ENCODE measurements at regions not wholly inside any gene's neighbourhood (a gene's known extent, or its start where the extent isn't known, plus 50 kb on each side); places are given as distances from the start of the nearest gene placed in this dataset.
"Not testable (repeated sequence)": the region's sequence is repeated elsewhere in the genome, so short reads cannot be mapped to it uniquely, and the experiment has no call there.

DNA sequence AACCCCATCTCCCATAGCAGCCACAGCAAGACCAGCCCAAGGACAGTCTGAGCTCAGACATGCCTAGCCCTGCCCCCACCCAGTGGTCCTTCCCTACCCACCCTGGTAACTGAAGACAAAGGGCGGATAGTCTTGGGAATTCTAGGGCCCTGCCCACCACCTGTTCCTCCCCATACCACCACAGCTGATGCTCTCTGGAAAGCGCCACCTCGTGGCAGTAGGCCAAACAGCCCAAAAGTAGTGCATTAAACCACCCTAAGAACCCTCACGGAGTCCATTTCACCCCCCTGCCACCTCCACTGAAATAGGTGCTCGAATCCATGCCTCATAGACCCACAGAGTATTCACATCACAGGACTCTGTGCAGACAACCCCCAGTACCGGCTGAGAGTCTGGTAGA, 1021.4 kb downstream of the CDH8 start:
- no peak for FAIRE-seq
- no peak for DNase-seq (ENCODE audit: low spot score)

DNA sequence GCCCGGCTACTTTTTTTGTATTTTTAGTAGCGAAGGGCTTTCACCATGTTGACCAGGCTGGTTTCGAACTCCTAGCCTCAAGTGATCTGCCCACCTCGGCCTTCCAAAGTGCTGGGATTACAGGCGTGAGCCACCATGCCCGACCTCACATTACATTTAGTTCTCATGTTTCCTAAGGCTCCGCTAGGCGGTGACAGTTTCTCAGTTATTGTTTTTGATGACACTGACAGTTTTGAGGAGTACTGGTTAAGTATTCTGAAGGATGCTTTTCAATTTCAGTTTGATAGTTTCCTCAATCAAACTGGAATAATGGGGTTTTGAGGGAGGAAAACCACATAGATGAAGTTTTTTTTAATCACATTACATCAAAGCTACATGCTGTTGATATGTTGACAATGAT, 1028.5 kb downstream of the CDH8 start:
- FAIRE-seq (no peak), DNase-seq (ENCODE audit: low spot score) (no peak)

DNA sequence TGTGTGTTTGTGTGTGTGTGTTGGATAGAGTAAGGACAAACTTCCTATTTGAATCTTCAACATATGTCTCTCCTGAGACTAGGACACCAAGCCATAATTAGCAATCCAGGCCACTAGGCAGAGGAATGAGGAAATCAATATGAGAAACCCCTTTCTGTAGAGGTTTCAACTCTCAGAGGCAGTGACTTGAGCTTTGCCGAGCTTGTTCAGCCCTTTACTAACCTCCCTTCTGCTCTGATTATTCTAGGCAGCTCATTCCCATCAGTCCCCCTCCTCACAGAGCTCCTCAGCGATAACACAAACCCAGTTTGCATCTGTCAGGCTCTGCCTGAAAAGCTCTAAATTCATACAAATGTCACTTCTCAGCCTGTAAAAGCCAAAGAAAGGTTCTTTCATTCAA, 1030.3 kb downstream of the CDH8 start:
- DNase-seq (ENCODE audit: low spot score) = no peak
- FAIRE-seq = no peak

- DNase-seq (ENCODE audit: low spot score) = no peak
- no peak for FAIRE-seq
Measured at GRCh38 chr16:61002479-61003204, 1033.6 kb downstream of the CDH8 start.

DNA sequence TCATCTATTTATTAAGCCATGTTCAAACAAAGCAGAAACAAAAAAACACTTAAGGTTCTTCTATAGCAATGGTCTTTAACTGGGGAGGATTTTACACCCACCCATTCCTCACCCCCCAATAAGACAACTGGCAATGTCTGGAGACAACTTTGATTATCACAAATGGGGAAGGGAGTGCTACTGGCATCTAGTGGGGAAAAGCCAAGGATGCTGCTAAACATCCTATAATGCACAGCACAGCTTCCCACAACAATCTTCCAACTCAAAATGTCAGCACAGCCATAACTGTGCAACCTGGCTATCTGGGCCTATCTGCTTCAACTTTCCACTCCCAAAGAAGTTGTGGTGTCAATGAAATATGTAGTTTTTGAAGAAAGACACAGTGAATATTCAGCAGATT, 1044.4 kb downstream of the CDH8 start:
- FAIRE-seq = no peak
- DNase-seq (ENCODE audit: low spot score) = no peak

- FAIRE-seq (no peak), DNase-seq (ENCODE audit: low spot score) (no peak)
Measured at GRCh38 chr16:60989592-60989991, 1046.6 kb downstream of the CDH8 start.

GRCh38 chr16:60979119-60979518, 1057.1 kb downstream of the CDH8 start:
- no peak for FAIRE-seq
- no peak for DNase-seq (ENCODE audit: low spot score)

DNA sequence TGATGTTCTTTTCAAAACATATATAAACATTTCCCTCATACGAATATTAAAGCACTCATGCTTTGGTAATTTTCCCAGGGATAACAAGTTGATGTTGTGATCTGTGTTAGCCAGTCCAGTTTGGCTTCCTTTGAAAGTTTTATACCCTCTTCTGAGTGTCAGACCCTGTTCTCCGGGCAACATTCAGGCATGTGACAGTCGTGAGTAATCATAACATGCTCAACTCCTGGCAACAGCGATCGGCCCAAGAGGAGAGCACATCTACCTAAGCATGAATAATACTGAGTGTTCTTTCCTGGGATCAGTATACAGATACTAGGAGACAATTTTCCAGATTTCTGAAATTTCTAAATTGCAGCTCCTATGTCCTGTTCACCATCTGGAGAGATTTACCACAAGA, 1086.4 kb downstream of the CDH8 start:
- no peak for FAIRE-seq
- no peak for DNase-seq (ENCODE audit: low spot score)

DNA sequence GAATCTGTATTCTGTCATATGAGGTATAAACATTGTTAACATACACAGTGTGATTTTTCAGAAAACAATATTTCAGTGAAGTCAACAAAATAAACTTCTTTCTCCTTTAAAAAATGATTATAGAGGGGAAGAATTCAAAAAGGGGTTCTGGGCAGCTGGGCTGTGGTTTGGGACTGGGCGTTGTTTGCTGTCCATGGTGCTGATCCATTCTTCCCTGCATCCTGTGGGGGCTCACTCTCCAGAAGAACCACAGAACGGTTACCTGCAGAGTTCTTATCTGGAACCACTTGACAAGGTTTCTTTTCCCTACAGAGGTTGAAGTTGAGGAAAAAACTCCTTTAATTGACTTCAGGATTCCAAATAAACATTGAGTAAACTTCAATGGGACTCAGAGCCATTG, 1091.0 kb downstream of the CDH8 start:
- FAIRE-seq (no peak), DNase-seq (ENCODE audit: low spot score) (peak; percentile 38)

DNA sequence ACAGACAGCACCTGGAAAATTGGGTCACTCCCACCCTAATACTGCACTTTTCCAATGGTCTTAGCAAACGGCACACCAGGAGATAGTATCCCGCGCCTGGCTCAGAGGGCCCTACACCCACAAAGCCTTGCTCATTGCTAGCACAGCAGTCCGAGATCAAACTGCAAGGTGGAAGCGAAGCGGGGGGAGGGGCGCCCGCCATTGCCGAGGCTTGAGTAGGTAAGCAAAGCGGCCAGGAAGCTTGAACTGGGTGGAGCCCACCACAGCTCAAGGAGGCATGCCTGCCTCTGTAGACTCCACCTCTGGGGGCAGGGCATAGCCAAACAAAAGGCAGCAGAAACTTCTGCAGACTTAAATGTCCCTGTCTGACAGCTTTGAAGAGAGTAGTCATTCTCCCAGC, 1100.0 kb downstream of the CDH8 start:
- DNase-seq (ENCODE audit: low spot score); FAIRE-seq: not testable (repeated sequence)

DNA sequence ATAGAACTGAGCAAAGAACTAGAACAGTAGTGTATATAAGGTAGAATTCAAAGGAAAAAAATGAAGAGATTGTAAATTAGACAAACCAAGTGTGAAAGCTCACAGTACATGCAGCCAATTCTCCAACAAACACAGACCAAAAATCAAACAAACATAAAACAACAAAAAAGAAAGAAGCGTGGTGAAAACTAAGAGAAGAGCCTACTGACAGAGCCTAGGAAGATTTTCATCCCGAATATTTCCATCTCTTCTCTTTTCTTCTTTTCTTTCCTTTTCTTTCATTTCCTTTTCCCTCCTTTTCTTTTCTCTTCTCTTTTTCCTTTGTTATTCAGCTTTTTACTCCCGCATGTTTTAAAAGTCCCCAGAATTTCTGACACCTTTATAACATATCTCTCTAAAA, 1103.6 kb downstream of the CDH8 start:
- DNase-seq (ENCODE audit: low spot score) (no peak), FAIRE-seq (no peak)

DNA sequence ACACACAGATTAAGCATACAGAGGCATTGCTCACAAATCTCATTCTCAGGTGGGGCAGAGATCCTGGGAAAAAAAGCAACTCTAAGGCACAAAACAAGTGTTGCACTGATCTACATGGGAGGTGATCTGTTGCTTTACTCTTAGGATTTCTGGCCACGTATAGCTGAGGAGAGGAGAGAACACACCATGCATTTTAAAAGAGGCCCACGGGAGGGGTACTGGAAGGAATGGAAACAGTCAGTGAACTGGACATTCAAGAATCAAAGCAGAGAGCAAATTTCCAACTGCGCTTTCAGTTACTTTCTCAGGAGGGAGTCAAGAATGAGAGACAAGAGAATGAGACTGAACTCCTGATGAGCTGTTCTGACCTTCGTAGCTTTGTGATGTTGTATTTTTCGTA, 1105.9 kb downstream of the CDH8 start:
- FAIRE-seq = no peak

GRCh38 chr16:60922920-60923319, 1113.3 kb downstream of the CDH8 start:
- FAIRE-seq (no peak), DNase-seq (ENCODE audit: low spot score) (no peak)

More for the DNA sequence above, 1105.9 kb downstream of the CDH8 start:
- DNase-seq (ENCODE audit: low spot score) = no peak

DNA sequence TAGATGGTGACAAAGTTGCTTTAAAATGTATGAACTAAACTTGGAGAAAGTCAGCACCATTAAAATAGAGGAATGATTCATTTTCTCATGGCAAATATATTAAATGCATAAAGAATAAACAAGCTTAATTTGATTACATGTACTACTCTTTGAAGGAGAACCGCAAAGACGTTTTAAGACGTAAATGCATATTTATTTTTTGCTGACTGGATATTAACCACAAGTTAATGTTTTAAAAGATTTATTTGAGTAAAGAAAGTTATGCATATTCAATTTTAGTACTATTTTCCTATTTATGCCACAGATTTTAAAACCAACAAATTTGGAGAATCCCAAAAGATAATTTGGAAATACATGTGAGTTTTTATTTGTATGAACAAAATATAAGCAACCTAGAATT, 1121.9 kb downstream of the CDH8 start:
- no peak for DNase-seq (ENCODE audit: low spot score)
- FAIRE-seq = no peak

- DNase-seq (ENCODE audit: low spot score) (no peak), FAIRE-seq (no peak)
Measured at GRCh38 chr16:60907645-60908044, 1128.6 kb downstream of the CDH8 start.

GRCh38 chr16:60905811-60906210, 1130.4 kb downstream of the CDH8 start:
- FAIRE-seq (no peak), DNase-seq (ENCODE audit: low spot score) (peak; percentile 20)

DNA sequence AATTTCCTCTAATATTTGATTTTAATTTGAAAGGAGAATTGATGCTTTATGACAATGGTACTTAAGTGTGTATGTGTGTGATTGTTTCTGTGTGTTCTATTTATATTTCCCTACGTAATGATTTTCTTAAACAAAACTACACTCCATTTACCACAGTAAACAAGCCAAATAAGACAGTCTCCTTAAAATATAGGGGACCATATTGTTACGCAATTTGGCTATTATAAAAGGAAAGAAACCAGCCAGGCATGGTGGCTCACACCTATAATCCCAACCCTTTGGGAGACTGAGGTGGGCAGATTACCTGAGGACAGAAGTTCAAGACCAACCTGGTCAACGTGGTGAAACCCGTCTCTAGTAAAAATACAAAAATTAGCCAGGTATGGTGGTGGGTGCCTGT, 1134.1 kb downstream of the CDH8 start:
- DNase-seq (ENCODE audit: low spot score) = no peak
- no peak for FAIRE-seq

DNA sequence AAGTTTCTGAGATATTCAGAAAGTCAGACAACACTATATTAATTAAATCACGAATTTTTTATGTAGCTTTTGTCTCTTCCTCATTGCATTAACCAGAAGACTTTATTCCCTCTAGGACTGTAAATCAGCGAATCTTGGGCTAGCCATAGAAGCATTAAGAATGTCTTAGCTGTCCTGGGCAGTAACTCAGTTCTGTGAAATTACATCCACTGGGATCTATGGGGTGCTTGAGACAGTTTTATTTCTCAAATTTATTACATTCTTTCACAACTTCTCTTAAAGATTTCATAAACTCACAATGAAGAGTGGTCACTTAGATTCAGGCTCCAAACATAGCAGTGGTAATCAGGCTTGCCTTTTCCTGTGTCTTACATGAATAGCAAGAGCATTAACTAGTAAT, 1153.4 kb downstream of the CDH8 start:
- FAIRE-seq (no peak), DNase-seq (ENCODE audit: low spot score) (no peak)

- FAIRE-seq = no peak
- no peak for DNase-seq (ENCODE audit: low spot score)
Measured at GRCh38 chr16:60852635-60853034, 1183.6 kb downstream of the CDH8 start.

- DNase-seq (ENCODE audit: low spot score) (no peak), FAIRE-seq (no peak)
Measured at GRCh38 chr16:60821661-60822060, 1214.6 kb downstream of the CDH8 start.

DNA sequence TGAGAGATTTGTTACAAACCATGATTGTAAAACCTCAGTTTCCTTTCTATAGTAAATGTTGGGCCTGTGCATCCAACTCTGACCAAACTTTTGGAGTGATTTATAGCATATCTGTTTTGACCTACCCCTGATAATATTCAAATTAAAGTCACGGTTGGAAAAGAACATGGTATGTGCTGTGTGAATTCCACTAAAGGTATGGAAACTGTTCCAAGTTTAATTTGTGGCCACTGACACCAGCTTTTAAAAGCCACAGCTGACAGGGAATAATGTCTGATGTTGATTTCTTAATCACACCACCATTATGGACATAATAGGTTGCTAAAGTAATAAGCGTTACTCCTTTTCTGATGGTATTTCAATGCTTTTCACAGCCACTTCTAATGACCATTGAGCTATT, 1215.9 kb downstream of the CDH8 start:
- FAIRE-seq (no peak), DNase-seq (ENCODE audit: low spot score) (no peak)

DNA sequence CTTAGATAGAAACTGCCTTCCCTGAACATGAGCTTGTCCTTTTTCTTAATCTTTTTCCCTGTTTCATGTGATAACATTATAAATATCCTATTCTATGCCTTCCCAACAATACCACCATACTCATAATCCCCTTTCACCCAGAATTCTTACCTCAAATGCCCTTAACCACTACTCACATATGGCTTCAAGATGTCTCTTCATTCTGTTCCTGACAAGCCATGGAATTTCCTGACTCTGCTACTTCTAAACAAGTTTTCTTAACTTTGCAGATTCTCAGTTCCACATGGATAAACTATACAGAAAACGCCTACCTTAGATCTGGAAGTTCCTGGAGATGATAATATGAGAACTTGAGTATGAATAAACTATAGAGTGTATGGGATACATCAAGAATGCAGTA, 1217.8 kb downstream of the CDH8 start:
- FAIRE-seq (no peak), DNase-seq (ENCODE audit: low spot score) (no peak)

- no peak for DNase-seq (ENCODE audit: low spot score)
- no peak for FAIRE-seq
Measured at GRCh38 chr16:60816461-60816860, 1219.8 kb downstream of the CDH8 start.

GRCh38 chr16:60815865-60816264, 1220.4 kb downstream of the CDH8 start:
- no peak for DNase-seq (ENCODE audit: low spot score)
- no peak for FAIRE-seq

Measured in urothelium cell line (cell line).